ENCODE measurements at regions not wholly inside any gene's neighbourhood (a gene's known extent, or its start where the extent isn't known, plus 50 kb on each side); places are given as distances from the start of the nearest gene placed in this dataset.

- Histone ChIP-seq H3K4me3 (ENCODE audit: low read length) (no peak overlapping the region), H3K36me3 (ENCODE audit: control insufficient read depth, insufficient read depth, low read length) (no peaks in the 10 kb centered on the region), H3K9me3 (ENCODE audit: control insufficient read depth, low read length) (no peaks in the 10 kb centered on the region), H3K27me3 (ENCODE audit: control insufficient read depth, insufficient read depth, low read length, poor library complexity, severe bottlenecking) (peaks cover 19% of the 10 kb centered on the region), H3K9ac (ENCODE audit: extremely low read depth, low read length, poor library complexity, severe bottlenecking) (no peak overlapping the region), H3K4me1 (ENCODE audit: control insufficient read depth, insufficient read depth, low read length) (no peaks in the 10 kb centered on the region), H3K27ac (ENCODE audit: low read depth, low read length) (no peak overlapping the region)
- H3K9me3 Mint-ChIP-seq: no peaks in the 10 kb centered on the region
- no peak overlapping the region for H3K27ac Mint-ChIP-seq
- no peak for DNase-seq
- H3K4me3 Mint-ChIP-seq: no peak overlapping the region
- H3K36me3 Mint-ChIP-seq (ENCODE audit: low read depth): no peaks in the 10 kb centered on the region
- no CpG with 5 or more reads among the region's 2 CpGs for WGBS, 2 experiments (ENCODE audit: insufficient coverage in 1 of 2, insufficient read length in 1 of 2)
- H3K4me1 Mint-ChIP-seq: peaks cover 14% of the 10 kb centered on the region
- no peak for TF ChIP-seq CTCF (conservative IDR thresholded peaks at IDR 0.05)
- H3K27me3 Mint-ChIP-seq (ENCODE audit: insufficient read depth): peaks cover 7% of the 10 kb centered on the region
These were observed 240.0 kb downstream of the DIO2 start for GRCh38 chr14:79971330-79971729.

- peaks cover 14% of the 10 kb centered on the region for H3K4me1 Mint-ChIP-seq
- H3K27me3 ChIP-seq (ENCODE audit: control insufficient read depth, insufficient read depth, low read length, poor library complexity, severe bottlenecking): no peaks in the 10 kb centered on the region
- no peak overlapping the region for H3K4me3 Mint-ChIP-seq
- H3K4me3 ChIP-seq (ENCODE audit: low read length): no peak overlapping the region
- no peaks in the 10 kb centered on the region for H3K9me3 ChIP-seq (ENCODE audit: control insufficient read depth, low read length)
- no peaks in the 10 kb centered on the region for H3K4me1 ChIP-seq (ENCODE audit: control insufficient read depth, insufficient read depth, low read length)
- H3K27ac Mint-ChIP-seq: no peak overlapping the region
- no peaks in the 10 kb centered on the region for H3K36me3 Mint-ChIP-seq (ENCODE audit: low read depth)
- H3K27me3 Mint-ChIP-seq (ENCODE audit: insufficient read depth): peaks cover 13% of the 10 kb centered on the region
- no peak for DNase-seq
- no peak for TF ChIP-seq CTCF (conservative IDR thresholded peaks at IDR 0.05)
- H3K9me3 Mint-ChIP-seq: no peaks in the 10 kb centered on the region
- H3K27ac ChIP-seq (ENCODE audit: low read depth, low read length): no peak overlapping the region
- WGBS, 2 experiments (ENCODE audit: insufficient coverage in 1 of 2, insufficient read length in 1 of 2): 94% methylated on average over 2 of the region's 2 CpGs; no CpG with 5 or more reads in 1 of the 2 experiments
- H3K9ac ChIP-seq (ENCODE audit: extremely low read depth, low read length, poor library complexity, severe bottlenecking): no peak overlapping the region
- no peaks in the 10 kb centered on the region for H3K36me3 ChIP-seq (ENCODE audit: control insufficient read depth, insufficient read depth, low read length)
These were observed 243.9 kb downstream of the DIO2 start for GRCh38 chr14:79967453-79967852.

GRCh38 chr14:79967001-79967400, 244.3 kb downstream of the DIO2 start:
- no peaks in the 10 kb centered on the region for H3K9me3 Mint-ChIP-seq
- Histone ChIP-seq H3K27ac (ENCODE audit: low read depth, low read length) (no peak overlapping the region), H3K36me3 (ENCODE audit: control insufficient read depth, insufficient read depth, low read length) (no peaks in the 10 kb centered on the region), H3K9me3 (ENCODE audit: control insufficient read depth, low read length) (no peaks in the 10 kb centered on the region), H3K9ac (ENCODE audit: extremely low read depth, low read length, poor library complexity, severe bottlenecking) (no peak overlapping the region), H3K4me3 (ENCODE audit: low read length) (no peak overlapping the region), H3K27me3 (ENCODE audit: control insufficient read depth, insufficient read depth, low read length, poor library complexity, severe bottlenecking) (no peaks in the 10 kb centered on the region), H3K4me1 (ENCODE audit: control insufficient read depth, insufficient read depth, low read length) (no peaks in the 10 kb centered on the region)
- TF ChIP-seq CTCF (conservative IDR thresholded peaks at IDR 0.05): no peak
- H3K4me1 Mint-ChIP-seq: peaks cover 10% of the 10 kb centered on the region
- H3K36me3 Mint-ChIP-seq (ENCODE audit: low read depth): no peaks in the 10 kb centered on the region
- no peak overlapping the region for H3K4me3 Mint-ChIP-seq
- DNase-seq: no peak
- no peak overlapping the region for H3K27ac Mint-ChIP-seq
- H3K27me3 Mint-ChIP-seq (ENCODE audit: insufficient read depth): peaks cover 14% of the 10 kb centered on the region

Data from endodermal cell (in vitro differentiated cells).